HL-60 (cell line): ENCODE measurements at regions not wholly inside any gene's neighbourhood (a gene's known extent, or its start where the extent isn't known, plus 50 kb on each side); places are given as distances from the start of the nearest gene placed in this dataset.
"Not testable (repeated sequence)": the region's sequence is repeated elsewhere in the genome, so short reads cannot be mapped to it uniquely, and the experiment has no call there.

Experiments
- CTCF ChIP-seq: IDR thresholded peaks from one replicate; pipeline ENCODE4 v1.5.1; 2011; ENCODE audit warnings: low read length, control low read depth, inconsistent platforms; ENCODE audit not compliant: insufficient read depth
- POLR2AphosphoS5 ChIP-seq: IDR thresholded peaks from 2 replicates; pipeline ENCODE4 v1.6.1; 2012; ENCODE audit warnings: low read depth

GRCh38 chr1:143502038-143502437 is 469.7 kb downstream of the FAM72C start:
- TF ChIP-seq CTCF, POLR2AphosphoS5: not testable (repeated sequence)
